CD4-positive, alpha-beta memory T cell (primary cell): ENCODE measurements at regions not wholly inside any gene's neighbourhood (a gene's known extent, or its start where the extent isn't known, plus 50 kb on each side); places are given as distances from the start of the nearest gene placed in this dataset.
A peak's percentile ranks its signal among the peaks of the same experiment; 100 is the strongest.

ENCODE experiments used
- CTCF ChIA-PET: fragments of 350-600 bp; sonication (Branson Sonifier 250); formaldehyde crosslinking; loops from one replicate; lab custom pipeline; 2021; ENCODE audit warnings: inconsistent platforms; ENCODE audit not compliant: partially characterized antibody; lab: Charles Lee
- POLR2A ChIA-PET: fragments of 350-600 bp; sonication (Branson Sonifier 250); formaldehyde crosslinking; loops from one replicate; lab custom pipeline; 2021; ENCODE audit not compliant: partially characterized antibody; lab: Charles Lee
- DNase-seq, 5 donors: peaks; one replicate each; pipeline versions ENCODE4 v3.0.0 to v3.0.0-alpha.2; 2020 to 2022; ENCODE audit warnings: mixed read lengths in 1 of 5
- H3K27ac ChIP-seq: one replicate; pipeline ENCODE4 v1.7.0; 2013; ENCODE audit warnings: low read depth, low read length
- H3K27me3 ChIP-seq: 2 replicates; pipeline ENCODE4 v1.7.0; 2013; ENCODE audit warnings: mild to moderate bottlenecking, low read length, moderate library complexity; ENCODE audit not compliant: insufficient read depth
- H3K36me3 ChIP-seq: 2 replicates; pipeline ENCODE4 v1.7.0; 2013; ENCODE audit warnings: mild to moderate bottlenecking, low read length, moderate library complexity; ENCODE audit not compliant: insufficient read depth
- H3K4me1 ChIP-seq: 2 replicates; pipeline ENCODE4 v1.7.0; 2013; ENCODE audit warnings: mild to moderate bottlenecking, low read length, moderate library complexity; ENCODE audit not compliant: insufficient read depth
- H3K4me3 ChIP-seq, 2 donors: one replicate each; pipeline ENCODE4 v1.7.0; 2013; ENCODE audit warnings: low read length in 2 of 2, mild to moderate bottlenecking in 1 of 2
- H3K9me3 ChIP-seq, 2 donors: one replicate each; pipeline ENCODE4 v1.7.0; 2013; ENCODE audit warnings: low read length in 2 of 2, control low read depth in 1 of 2; ENCODE audit not compliant: control insufficient read depth in 1 of 2
- H3K27ac Mint-ChIP-seq, 7 donors: one replicate each; pipeline ENCODE4 v1.8.0; 2020 to 2021; ENCODE audit warnings: mixed read lengths in 7 of 7, mild to moderate bottlenecking in 6 of 7, inconsistent platforms in 3 of 7, moderate library complexity in 3 of 7
- H3K27me3 Mint-ChIP-seq, 2 donors: one replicate each; pipeline ENCODE4 v1.8.0; 2020 to 2021; ENCODE audit warnings: mixed read lengths in 2 of 2
- H3K36me3 Mint-ChIP-seq, 2 donors: one replicate each; pipeline ENCODE4 v1.8.0; 2020 to 2021; ENCODE audit warnings: mixed read lengths in 2 of 2, inconsistent platforms in 1 of 2, mild to moderate bottlenecking in 1 of 2
- H3K4me1 Mint-ChIP-seq, 4 donors: one replicate each; pipeline ENCODE4 v1.8.0; 2020 to 2021; ENCODE audit warnings: mixed read lengths in 4 of 4, mild to moderate bottlenecking in 1 of 4
- H3K4me3 Mint-ChIP-seq, 8 donors: one replicate each; pipeline ENCODE4 v1.8.0; 2020 to 2021; ENCODE audit warnings: mixed read lengths in 8 of 8, mild to moderate bottlenecking in 7 of 8, moderate library complexity in 6 of 8, inconsistent platforms in 3 of 8
- H3K9me3 Mint-ChIP-seq, 8 donors: one replicate each; pipeline ENCODE4 v1.8.0; 2020 to 2021; ENCODE audit warnings: mixed read lengths in 8 of 8, mild to moderate bottlenecking in 5 of 8, inconsistent platforms in 3 of 8, moderate library complexity in 1 of 8
- intact Hi-C: fragments of 100-400 bp; cut with micrococcal nuclease; formaldehyde crosslinking; loops from one replicate; pipeline ENCODE4 v1.15.1; 2023

DNA sequence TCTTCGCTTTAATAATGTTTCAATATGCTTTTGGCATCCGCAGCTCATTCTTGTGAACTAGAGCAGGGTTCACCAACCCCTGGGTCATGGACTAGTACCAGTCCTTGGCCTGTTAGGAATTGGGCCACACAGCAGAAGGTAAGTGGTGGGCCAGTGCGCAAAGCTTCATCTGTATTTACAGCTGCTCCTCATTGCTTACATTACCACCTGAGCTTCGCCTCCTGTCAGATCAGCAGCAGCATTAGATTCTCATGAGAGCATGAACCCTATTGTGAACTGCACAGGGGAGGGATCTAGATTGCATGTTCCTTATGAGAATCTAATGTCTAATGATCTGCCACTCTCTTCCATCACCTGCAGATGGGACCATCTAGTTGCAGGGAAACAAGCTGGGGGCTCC lies 75.5 kb upstream of the GGTLC1 start:
- Histone ChIP-seq H3K4me3 (no peak overlapping the region), H3K36me3 (no peaks in the 10 kb centered on the region), H3K4me1 (peaks cover 13% of the 10 kb centered on the region), H3K27ac (no peak overlapping the region), H3K27me3 (no peaks in the 10 kb centered on the region), H3K9me3 (no peaks in the 10 kb centered on the region)
- CTCF ChIA-PET, result no interaction called here
- Mint-ChIP-seq H3K36me3 (no peaks in the 10 kb centered on the region), H3K27ac (no peak overlapping the region), H3K27me3 (no peaks in the 10 kb centered on the region), H3K4me3 (no peak overlapping the region), H3K9me3 (peaks cover 0 to 3% (median under 1%) of the 10 kb centered on the region in 8 donors), H3K4me1 (peaks cover 10 to 13% (median 11%) of the 10 kb centered on the region in 4 donors)
- POLR2A ChIA-PET, result no interaction called here
- no peak for DNase-seq
- intact Hi-C loops, result no loop called here

DNA sequence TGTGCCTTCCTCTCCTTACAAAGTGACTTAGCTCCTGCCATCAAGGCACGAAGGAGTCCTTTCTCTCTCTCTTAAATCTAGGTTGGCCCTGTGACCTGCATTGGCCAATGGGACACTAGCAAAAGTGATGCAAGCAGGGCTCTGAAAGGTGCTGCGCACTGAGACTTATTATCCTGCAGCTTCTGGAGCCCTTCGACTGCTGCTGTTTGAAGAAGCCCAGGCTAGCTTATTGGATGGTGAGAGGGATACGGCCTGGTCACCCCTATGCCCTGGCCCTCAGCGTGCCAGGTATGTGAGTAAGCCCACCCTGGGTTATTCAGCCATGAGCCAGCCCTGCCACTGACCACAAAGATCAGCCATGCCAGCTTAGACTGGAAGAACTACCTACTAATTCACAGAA lies 74.5 kb upstream of the GGTLC1 start:
- Histone ChIP-seq H3K9me3 (no peaks in the 10 kb centered on the region), H3K27me3 (no peaks in the 10 kb centered on the region), H3K4me3 (no peak overlapping the region), H3K27ac (no peak overlapping the region), H3K4me1 (peaks cover 13% of the 10 kb centered on the region), H3K36me3 (no peaks in the 10 kb centered on the region)
- H3K4me3 Mint-ChIP-seq, result no peak overlapping the region
- peaks cover 10 to 13% (median 11%) of the 10 kb centered on the region in 4 donors for H3K4me1 Mint-ChIP-seq
- DNase-seq, result no peak
- CTCF ChIA-PET, result interaction anchor here (1.4 kb wide), 1 partner anchor 63 kb away, joined by 5 read pairs; no protein-coding TSS in a partner anchor
- POLR2A ChIA-PET, result interaction anchor here (1.0 kb wide), 1 partner anchor 24 kb away, joined by 3 read pairs; no protein-coding TSS in a partner anchor
- intact Hi-C loops, result no loop called here
- H3K9me3 Mint-ChIP-seq, result peaks cover 0 to 3% (median 0%) of the 10 kb centered on the region in 8 donors
- no peaks in the 10 kb centered on the region for H3K36me3 Mint-ChIP-seq
- H3K27ac Mint-ChIP-seq, result no peak overlapping the region
- H3K27me3 Mint-ChIP-seq, result no peaks in the 10 kb centered on the region

DNA sequence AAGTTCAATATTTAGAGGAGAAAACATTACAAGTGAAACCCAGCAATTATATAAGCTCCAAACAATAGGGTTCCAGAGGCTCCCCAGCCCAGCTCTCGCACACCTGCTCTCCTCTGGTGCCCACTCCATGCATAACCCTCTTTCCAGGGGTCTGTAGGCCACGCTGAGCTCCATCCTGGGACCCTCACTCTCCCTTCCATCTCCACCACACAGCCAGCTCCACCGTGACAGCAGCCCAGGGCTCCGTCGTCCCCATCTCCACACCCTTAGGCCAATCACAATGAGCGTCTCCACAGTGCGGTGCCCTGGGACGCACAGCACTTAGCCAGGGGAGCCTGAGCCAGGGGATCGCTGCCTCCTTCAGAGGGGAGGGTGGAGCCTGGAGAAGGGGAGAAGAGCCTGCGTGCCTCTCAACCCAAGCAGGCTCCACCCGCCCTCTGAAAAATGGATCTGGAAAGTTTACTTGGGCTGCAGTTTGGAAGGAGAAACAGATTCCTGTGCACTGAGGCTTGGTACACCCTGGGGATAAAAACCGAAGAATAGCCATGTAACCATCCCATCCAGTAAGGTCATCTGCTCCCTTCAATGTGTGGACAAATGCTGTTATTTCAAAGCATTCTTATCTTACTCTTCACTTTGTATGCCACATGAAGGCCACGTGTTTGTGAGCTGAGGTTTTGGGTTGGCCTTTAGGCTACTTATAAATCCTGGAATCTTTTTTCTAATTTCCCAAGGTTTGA lies 72.4 kb upstream of the GGTLC1 start:
- H3K9me3 ChIP-seq, result no peaks in the 10 kb centered on the region
- H3K36me3 ChIP-seq, result no peaks in the 10 kb centered on the region
- H3K4me3 ChIP-seq, result no peak overlapping the region
- Mint-ChIP-seq H3K27ac (no peak overlapping the region), H3K4me3 (no peak overlapping the region), H3K4me1 (peaks cover 5 to 6% (median 5%) of the 10 kb centered on the region in 4 donors), H3K9me3 (peaks cover 0 to 2% (median 0%) of the 10 kb centered on the region in 8 donors), H3K27me3 (no peaks in the 10 kb centered on the region), H3K36me3 (no peaks in the 10 kb centered on the region)
- no peak for DNase-seq
- H3K4me1 ChIP-seq, result peaks cover 6% of the 10 kb centered on the region
- CTCF ChIA-PET, result no interaction called here
- intact Hi-C loops, result no loop called here
- no peak overlapping the region for H3K27ac ChIP-seq
- no peaks in the 10 kb centered on the region for H3K27me3 ChIP-seq
- POLR2A ChIA-PET, result no interaction called here

GRCh38 chr20:24059174-24059573 lies 70.6 kb upstream of the GGTLC1 start:
- no peaks in the 10 kb centered on the region for H3K27me3 Mint-ChIP-seq
- H3K36me3 ChIP-seq, result no peaks in the 10 kb centered on the region
- ChIA-PET CTCF (no interaction called here), POLR2A (no interaction called here)
- no peaks in the 10 kb centered on the region for H3K4me1 Mint-ChIP-seq
- H3K4me3 Mint-ChIP-seq, result no peak overlapping the region
- H3K27ac Mint-ChIP-seq, result peak overlapping the region in 1 of 7 donors; percentile 23
- peaks cover 0 to 2% (median 0%) of the 10 kb centered on the region in 8 donors for H3K9me3 Mint-ChIP-seq
- H3K27me3 ChIP-seq, result no peaks in the 10 kb centered on the region
- intact Hi-C loops, result no loop called here
- H3K4me1 ChIP-seq, result no peaks in the 10 kb centered on the region
- no peaks in the 10 kb centered on the region for H3K9me3 ChIP-seq
- no peak overlapping the region for H3K27ac ChIP-seq
- no peak for DNase-seq
- H3K4me3 ChIP-seq, result no peak overlapping the region
- H3K36me3 Mint-ChIP-seq, result no peaks in the 10 kb centered on the region

- Histone ChIP-seq H3K36me3 (no peaks in the 10 kb centered on the region), H3K4me1 (peaks cover 17% of the 10 kb centered on the region), H3K27me3 (no peaks in the 10 kb centered on the region), H3K9me3 (no peaks in the 10 kb centered on the region), H3K4me3 (no peak overlapping the region), H3K27ac (no peak overlapping the region)
- intact Hi-C loops, result no loop called here
- Mint-ChIP-seq H3K4me3 (no peak overlapping the region), H3K27me3 (no peaks in the 10 kb centered on the region), H3K36me3 (no peaks in the 10 kb centered on the region), H3K27ac (no peak overlapping the region), H3K4me1 (peaks cover 1 to 11% (median 6%) of the 10 kb centered on the region in 4 donors), H3K9me3 (peaks cover 0 to 2% (median 0%) of the 10 kb centered on the region in 8 donors)
- ChIA-PET POLR2A (no interaction called here), CTCF (no interaction called here)
- no peak for DNase-seq
Measured at GRCh38 chr20:24056491-24056890, 67.9 kb upstream of the GGTLC1 start.

GRCh38 chr20:24052599-24053275 lies 64.2 kb upstream of the GGTLC1 start:
- no peak overlapping the region for H3K4me3 Mint-ChIP-seq

GRCh38 chr20:24051160-24051559 lies 62.6 kb upstream of the GGTLC1 start:
- Histone ChIP-seq H3K4me1 (peaks cover 46% of the 10 kb centered on the region), H3K36me3 (no peaks in the 10 kb centered on the region), H3K27me3 (no peaks in the 10 kb centered on the region), H3K9me3 (no peaks in the 10 kb centered on the region), H3K27ac (no peak overlapping the region), H3K4me3 (no peak overlapping the region)
- Mint-ChIP-seq H3K27me3 (no peaks in the 10 kb centered on the region), H3K4me3 (peak overlapping the region in 5 of 8 donors; percentile 10 to 71 (median 37)), H3K36me3 (no peaks in the 10 kb centered on the region), H3K9me3 (no peaks in the 10 kb centered on the region), H3K4me1 (peaks cover 16 to 52% (median 36%) of the 10 kb centered on the region in 4 donors), H3K27ac (peak overlapping the region; percentile 67 to 92 (median 90))
- POLR2A ChIA-PET, result interaction anchor here (1.6 kb wide), 1 partner anchor 24 kb away, joined by 11 read pairs; no protein-coding TSS in a partner anchor
- CTCF ChIA-PET, result interaction anchor here (1.6 kb wide), 1 partner anchor 50 kb away, joined by 4 read pairs; no protein-coding TSS in a partner anchor
- intact Hi-C loops, result no loop called here
- peak in 1 of 5 donors; percentile 13 for DNase-seq

More at GRCh38 chr20:24052599-24053275, 64.2 kb upstream of the GGTLC1 start:
- no peak overlapping the region for H3K27ac ChIP-seq
- intact Hi-C loops, result no loop called here
- Mint-ChIP-seq H3K27ac (peak overlapping the region in 3 of 7 donors; percentile 30 to 62 (median 35)), H3K27me3 (no peaks in the 10 kb centered on the region), H3K9me3 (peaks cover 0 to 2% (median 0%) of the 10 kb centered on the region in 8 donors), H3K36me3 (no peaks in the 10 kb centered on the region), H3K4me1 (peaks cover 12 to 42% (median 28%) of the 10 kb centered on the region in 4 donors)
- H3K9me3 ChIP-seq, result no peaks in the 10 kb centered on the region
- DNase-seq, result no peak
- no peak overlapping the region for H3K4me3 ChIP-seq
- peaks cover 37% of the 10 kb centered on the region for H3K4me1 ChIP-seq
- no peaks in the 10 kb centered on the region for H3K36me3 ChIP-seq
- POLR2A ChIA-PET, result interaction anchor here (0.6 kb wide), 1 partner anchor 902 kb away, joined by 3 read pairs; no protein-coding TSS in a partner anchor
- CTCF ChIA-PET, result interaction anchor here (0.8 kb wide), 1 partner anchor 14 kb away, joined by 3 read pairs; no protein-coding TSS in a partner anchor
- no peaks in the 10 kb centered on the region for H3K27me3 ChIP-seq
